ENCODE measurements at regions not wholly inside any gene's neighbourhood (a gene's known extent, or its start where the extent isn't known, plus 50 kb on each side); places are given as distances from the start of the nearest gene placed in this dataset.

DNA sequence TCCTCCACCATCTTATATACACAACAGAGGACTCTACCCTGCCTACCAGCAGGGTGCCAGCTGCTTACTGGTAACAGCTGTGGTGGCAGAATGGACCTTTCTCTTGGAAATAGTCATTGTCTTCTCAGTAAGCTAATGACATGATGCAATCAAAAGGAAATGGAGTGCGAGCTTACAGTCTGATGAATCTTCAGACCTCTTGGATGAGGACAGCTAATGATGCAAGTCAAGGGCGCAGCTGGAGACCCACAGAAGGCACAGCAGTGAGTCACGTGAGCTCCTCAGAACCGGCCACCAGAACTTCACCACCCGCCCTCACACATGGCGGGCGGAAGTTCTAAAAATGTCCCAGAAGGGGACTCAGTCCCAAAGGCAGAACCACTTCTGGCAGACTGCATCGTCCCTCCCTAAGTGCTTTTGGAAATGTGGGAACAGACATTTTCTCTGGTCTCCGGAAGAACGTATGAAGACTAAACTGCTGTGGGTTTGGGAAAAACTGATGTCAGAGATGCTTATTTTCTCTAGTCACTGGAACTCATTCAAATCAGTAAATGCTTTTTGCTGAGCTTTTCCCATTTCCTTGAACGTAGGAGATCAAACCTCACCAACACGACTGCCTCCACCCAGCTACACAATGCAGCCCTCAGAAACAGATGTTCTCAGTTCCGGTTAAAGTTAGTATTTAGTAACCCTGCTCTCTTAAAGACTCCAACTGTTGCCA lies 96.4 kb downstream of the FAS start:
- TF ChIP-seq, protein P1, sequence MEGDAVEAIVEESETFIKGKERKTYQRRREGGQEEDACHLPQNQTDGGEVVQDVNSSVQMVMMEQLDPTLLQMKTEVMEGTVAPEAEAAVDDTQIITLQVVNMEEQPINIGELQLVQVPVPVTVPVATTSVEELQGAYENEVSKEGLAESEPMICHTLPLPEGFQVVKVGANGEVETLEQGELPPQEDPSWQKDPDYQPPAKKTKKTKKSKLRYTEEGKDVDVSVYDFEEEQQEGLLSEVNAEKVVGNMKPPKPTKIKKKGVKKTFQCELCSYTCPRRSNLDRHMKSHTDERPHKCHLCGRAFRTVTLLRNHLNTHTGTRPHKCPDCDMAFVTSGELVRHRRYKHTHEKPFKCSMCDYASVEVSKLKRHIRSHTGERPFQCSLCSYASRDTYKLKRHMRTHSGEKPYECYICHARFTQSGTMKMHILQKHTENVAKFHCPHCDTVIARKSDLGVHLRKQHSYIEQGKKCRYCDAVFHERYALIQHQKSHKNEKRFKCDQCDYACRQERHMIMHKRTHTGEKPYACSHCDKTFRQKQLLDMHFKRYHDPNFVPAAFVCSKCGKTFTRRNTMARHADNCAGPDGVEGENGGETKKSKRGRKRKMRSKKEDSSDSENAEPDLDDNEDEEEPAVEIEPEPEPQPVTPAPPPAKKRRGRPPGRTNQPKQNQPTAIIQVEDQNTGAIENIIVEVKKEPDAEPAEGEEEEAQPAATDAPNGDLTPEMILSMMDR (IDR thresholded peaks at IDR 0.05), result no peak
- TF ChIP-seq POLR2AphosphoS5 (IDR thresholded peaks at IDR 0.05; ENCODE audit: low read depth, low read length), result no peak
- TF ChIP-seq, protein P2, sequence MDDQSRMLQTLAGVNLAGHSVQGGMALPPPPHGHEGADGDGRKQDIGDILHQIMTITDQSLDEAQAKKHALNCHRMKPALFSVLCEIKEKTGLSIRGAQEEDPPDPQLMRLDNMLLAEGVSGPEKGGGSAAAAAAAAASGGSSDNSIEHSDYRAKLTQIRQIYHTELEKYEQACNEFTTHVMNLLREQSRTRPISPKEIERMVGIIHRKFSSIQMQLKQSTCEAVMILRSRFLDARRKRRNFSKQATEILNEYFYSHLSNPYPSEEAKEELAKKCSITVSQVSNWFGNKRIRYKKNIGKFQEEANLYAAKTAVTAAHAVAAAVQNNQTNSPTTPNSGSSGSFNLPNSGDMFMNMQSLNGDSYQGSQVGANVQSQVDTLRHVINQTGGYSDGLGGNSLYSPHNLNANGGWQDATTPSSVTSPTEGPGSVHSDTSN (IDR thresholded peaks at IDR 0.05), result no peak
- TF ChIP-seq RCOR1 (IDR thresholded peaks at IDR 0.05; ENCODE audit: low read length), result no peak
- no peak for TF ChIP-seq FOXM1 (IDR thresholded peaks at IDR 0.05; ENCODE audit: low read depth)
- TF ChIP-seq SMC3 (IDR thresholded peaks at IDR 0.05; ENCODE audit: low read depth, low read length), result no peak
- TF ChIP-seq FOXJ3 (CRISPR knock-in tag; IDR thresholded peaks at IDR 0.05), result no peak

All from SK-N-SH (cell line).